GM12873 (cell line): ENCODE measurements at regions not wholly inside any gene's neighbourhood (a gene's known extent, or its start where the extent isn't known, plus 50 kb on each side); places are given as distances from the start of the nearest gene placed in this dataset.

Source experiments
- TF ChIP-seq, protein P1 (sequence below): IDR thresholded peaks from 2 replicates; pipeline ENCODE4 v1.5.1; 2012; ENCODE audit warnings: low read depth, mild to moderate bottlenecking, moderate library complexity, low read length, control low read depth; ENCODE audit not compliant: insufficient read depth; ENCODE audit errors: missing control alignments

DNA sequence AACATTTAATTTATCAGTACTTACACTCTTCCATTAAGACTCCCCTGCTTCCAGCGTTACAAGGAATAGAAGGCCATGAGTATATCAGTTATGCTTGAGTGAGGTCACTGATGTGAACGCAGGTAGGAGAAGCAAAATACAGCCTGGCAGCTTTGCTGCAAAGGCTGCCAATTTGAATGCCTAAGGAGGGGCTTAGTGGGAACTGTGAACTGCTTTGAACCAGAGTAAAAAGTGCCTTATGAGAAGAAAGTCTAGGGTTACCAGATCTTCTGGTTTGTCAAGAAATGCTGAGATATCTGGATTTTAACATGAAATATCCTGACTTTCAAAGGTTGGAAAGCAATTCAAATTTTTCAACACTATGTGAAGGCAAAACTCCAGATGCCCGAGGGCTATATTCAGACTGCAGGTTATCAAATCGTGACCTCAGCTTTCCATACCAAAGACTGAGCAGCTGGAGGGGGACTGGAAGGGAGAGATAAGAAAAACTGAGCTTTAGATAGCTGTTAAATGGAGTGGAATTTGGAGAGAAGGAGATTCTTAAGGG is 446.3 kb upstream of the NECTIN3 start:
- TF ChIP-seq, protein P1, sequence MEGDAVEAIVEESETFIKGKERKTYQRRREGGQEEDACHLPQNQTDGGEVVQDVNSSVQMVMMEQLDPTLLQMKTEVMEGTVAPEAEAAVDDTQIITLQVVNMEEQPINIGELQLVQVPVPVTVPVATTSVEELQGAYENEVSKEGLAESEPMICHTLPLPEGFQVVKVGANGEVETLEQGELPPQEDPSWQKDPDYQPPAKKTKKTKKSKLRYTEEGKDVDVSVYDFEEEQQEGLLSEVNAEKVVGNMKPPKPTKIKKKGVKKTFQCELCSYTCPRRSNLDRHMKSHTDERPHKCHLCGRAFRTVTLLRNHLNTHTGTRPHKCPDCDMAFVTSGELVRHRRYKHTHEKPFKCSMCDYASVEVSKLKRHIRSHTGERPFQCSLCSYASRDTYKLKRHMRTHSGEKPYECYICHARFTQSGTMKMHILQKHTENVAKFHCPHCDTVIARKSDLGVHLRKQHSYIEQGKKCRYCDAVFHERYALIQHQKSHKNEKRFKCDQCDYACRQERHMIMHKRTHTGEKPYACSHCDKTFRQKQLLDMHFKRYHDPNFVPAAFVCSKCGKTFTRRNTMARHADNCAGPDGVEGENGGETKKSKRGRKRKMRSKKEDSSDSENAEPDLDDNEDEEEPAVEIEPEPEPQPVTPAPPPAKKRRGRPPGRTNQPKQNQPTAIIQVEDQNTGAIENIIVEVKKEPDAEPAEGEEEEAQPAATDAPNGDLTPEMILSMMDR: no peak

- TF ChIP-seq, protein P1: no peak
Observed at GRCh38 chr3:110628650-110629301, 442.8 kb upstream of the NECTIN3 start.

DNA sequence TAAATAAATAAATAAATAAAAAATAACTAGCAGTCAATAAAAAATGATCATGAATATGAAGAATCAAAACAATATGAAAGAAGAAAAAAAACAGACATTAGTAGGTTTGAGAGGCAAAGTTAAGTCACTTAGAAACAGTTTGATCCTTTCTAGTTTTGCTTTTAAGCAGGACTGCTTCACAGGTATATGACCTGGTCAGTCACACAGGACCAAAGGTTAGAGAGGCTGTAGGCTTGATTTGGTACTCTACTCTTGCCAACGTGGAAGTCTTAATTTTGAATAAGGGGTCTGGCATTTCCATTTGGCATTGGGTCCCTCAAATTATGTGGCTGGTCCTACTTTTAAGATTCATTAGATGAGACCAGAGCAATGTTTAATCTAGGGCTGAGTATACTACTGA is 441.7 kb upstream of the NECTIN3 start:
- TF ChIP-seq, protein P1: no peak

GRCh38 chr3:110644203-110644602 is 427.4 kb upstream of the NECTIN3 start:
- TF ChIP-seq, protein P1: no peak

DNA sequence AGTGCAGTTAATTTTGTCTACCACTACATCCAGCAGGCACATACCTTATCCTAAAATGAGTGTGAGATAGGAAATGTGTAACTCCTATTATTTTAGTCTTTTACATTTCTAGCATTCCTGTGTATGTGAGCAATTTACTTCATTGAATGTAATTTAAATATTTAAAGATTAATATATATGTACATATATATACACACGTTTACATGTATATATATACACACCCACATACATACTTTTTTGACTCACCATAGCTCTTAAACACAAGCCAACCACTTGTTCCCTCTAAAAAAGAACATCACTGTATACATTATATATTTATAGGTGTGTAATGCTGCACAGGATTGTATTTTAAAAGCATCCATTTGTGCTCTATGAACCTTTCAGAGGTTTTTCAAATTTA is 425.6 kb upstream of the NECTIN3 start:
- TF ChIP-seq, protein P1: no peak

- TF ChIP-seq, protein P1: no peak
Observed at GRCh38 chr3:110646496-110646895, 425.1 kb upstream of the NECTIN3 start.

GRCh38 chr3:110647586-110647985 is 424.0 kb upstream of the NECTIN3 start:
- TF ChIP-seq, protein P1: no peak
